HepG2 (cell line): ENCODE measurements at regions not wholly inside any gene's neighbourhood (a gene's known extent, or its start where the extent isn't known, plus 50 kb on each side); places are given as distances from the start of the nearest gene placed in this dataset.

ENCODE experiments used
- ATAC-seq: fragments of 200-7000 bp; cut with Tn5 transposase; 3 replicates; pipeline ENCODE4 v1.9.1; 2020; ENCODE audit warnings: mild to moderate bottlenecking, moderate library complexity
- BruUV-seq: library from RNA; stranded (reverse); fragments of 400-500 nt; replicated peaks from 2 replicates; lab custom pipeline; 2021; lab: Mats Ljungman, UMichigan
- CTCF ChIA-PET: fragments of 300-600 bp; formaldehyde crosslinking; extraction: SDS; loops from one replicate; lab custom pipeline; 2021; ENCODE audit warnings: low total read pairs, inconsistent platforms, low intra/inter-chr PET ratio; lab: Yijun Ruan, JAX
- POLR2A ChIA-PET: fragments of 350-600 bp; sonication (Branson Sonifier 250); formaldehyde crosslinking; loops from one replicate; lab custom pipeline; 2020; ENCODE audit warnings: antibody characterized with exemption, inconsistent platforms; lab: Yijun Ruan, JAX
- DNase-seq: peaks from one replicate; pipeline ENCODE4 v3.0.0-alpha.2; 2015; ENCODE audit warnings: low spot score
- FAIRE-seq: peaks from 3 replicates; lab custom pipeline; 2011; peaks lifted over from hg19 to GRCh38; lab: Jason Lieb, UNC
- H2AFZ ChIP-seq: one replicate; pipeline ENCODE4 v1.6.1; 2011; ENCODE audit warnings: low read length, inconsistent platforms
- H3K27ac ChIP-seq: fragments of 300-600 bp; 3 replicates; pipeline ENCODE4 v1.8.0; 2011; ENCODE audit warnings: mixed run types, mild to moderate bottlenecking, mixed read lengths, low read length, inconsistent platforms; ENCODE audit not compliant: insufficient read depth; ENCODE audit errors: extremely low read length
- H3K27me3 ChIP-seq, 2 experiments: fragments of 200-600 bp in 1 of 2; 2 replicates in 1 of 2; 3 replicates in 1 of 2; pipeline versions ENCODE4 v1.6.0 to v1.8.0; 2011; ENCODE audit warnings: low read length in 2 of 2, mild to moderate bottlenecking in 2 of 2, moderate library complexity in 2 of 2, inconsistent platforms in 1 of 2; ENCODE audit not compliant: insufficient read depth in 2 of 2, control insufficient read depth in 1 of 2
- H3K36me3 ChIP-seq, 2 experiments: fragments of 200-600 bp in 1 of 2; replicated peaks in 1 of 2; 2 replicates in 1 of 2; 3 replicates in 1 of 2; pipeline versions ENCODE4 v1.5.1 to v1.8.0; 2011; ENCODE audit warnings: low read length in 2 of 2, inconsistent platforms in 1 of 2; ENCODE audit not compliant: insufficient read depth in 2 of 2, control insufficient read depth in 1 of 2
- H3K4me1 ChIP-seq: 2 replicates; pipeline ENCODE4 v1.5.1; 2012; ENCODE audit warnings: low read length, inconsistent platforms; ENCODE audit not compliant: insufficient read depth
- H3K4me2 ChIP-seq: 2 replicates; pipeline ENCODE4 v1.6.0; 2011; ENCODE audit warnings: low read depth, low read length, inconsistent platforms
- H3K4me3 ChIP-seq, 3 experiments: fragments of 200-600 bp in 1 of 3; sonication (generic), shearing (Covaris generic) in 1 of 3; replicated peaks in 1 of 3; 2 replicates each; pipeline ENCODE4 v1.5.1; 2011 to 2016; ENCODE audit warnings: low read length in 3 of 3, inconsistent platforms in 2 of 3, low read depth in 2 of 3, mild to moderate bottlenecking in 2 of 3, control low read depth in 1 of 3, mixed read lengths in 1 of 3; ENCODE audit not compliant: insufficient read depth in 1 of 3
- H3K79me2 ChIP-seq: one replicate; pipeline ENCODE4 v1.6.1; 2011; ENCODE audit warnings: low read length, inconsistent platforms; ENCODE audit not compliant: insufficient read depth
- H3K9ac ChIP-seq: 2 replicates; pipeline ENCODE4 v1.6.0; 2011; ENCODE audit warnings: mild to moderate bottlenecking, low read depth, low read length, inconsistent platforms; ENCODE audit not compliant: insufficient read depth
- H3K9me3 ChIP-seq: 2 replicates; pipeline ENCODE4 v1.5.1; 2012; ENCODE audit warnings: mild to moderate bottlenecking, low read length
- H4K20me1 ChIP-seq: 2 replicates; pipeline ENCODE4 v1.6.0; 2011; ENCODE audit warnings: inconsistent platforms, mild to moderate bottlenecking, low read length, moderate library complexity; ENCODE audit not compliant: insufficient read depth
- ATF3 ChIP-seq: sonication (generic); formaldehyde crosslinking; IDR thresholded peaks from 2 replicates; pipeline ENCODE4 v1.4.0; 2020; ENCODE audit warnings: missing genetic modification reagents
- HNRNPH1 ChIP-seq: fragments of 200-400 bp; formaldehyde crosslinking; optimal IDR thresholded peaks from 2 replicates; pipeline ENCODE3; 2017; ENCODE audit warnings: mild to moderate bottlenecking, low read depth, low read length
- SKI ChIP-seq: fragments of 450-650 bp; IDR thresholded peaks from one replicate; pipeline ENCODE4 v1.6.1; 2018; ENCODE audit warnings: mild to moderate bottlenecking; ENCODE audit not compliant: partially characterized antibody
- ZNF234 ChIP-seq: sonication (generic); formaldehyde crosslinking; conservative IDR thresholded peaks from 2 replicates; pipeline ENCODE4 v1.5.1; 2020; ENCODE audit warnings: mild to moderate bottlenecking, missing genetic modification reagents
- ZNF280D ChIP-seq: sonication (generic); formaldehyde crosslinking; IDR thresholded peaks from 2 replicates; pipeline ENCODE4 v1.5.1; 2020; ENCODE audit warnings: mild to moderate bottlenecking, missing genetic modification reagents
- ZNF513 ChIP-seq: sonication (generic); formaldehyde crosslinking; conservative IDR thresholded peaks from 2 replicates; pipeline ENCODE4 v1.5.0; 2020; ENCODE audit warnings: missing genetic modification reagents
- ZNF652 ChIP-seq: IDR thresholded peaks from 2 replicates; pipeline ENCODE4 v1.6.1; 2016; ENCODE audit warnings: low read depth, borderline replicate concordance
- ZNF773 ChIP-seq: sonication (generic); formaldehyde crosslinking; IDR thresholded peaks from 2 replicates; pipeline ENCODE4 v1.4.0; 2020; ENCODE audit warnings: missing genetic modification reagents, borderline replicate concordance
- WGBS: methylation state at CpG from one replicate; pipeline ENCODE4 v1.1.6; 2017; ENCODE audit warnings: low lambda C conversion rate; 5-methylcytosine and 5-hydroxymethylcytosine counted together
- in situ Hi-C: cut with HindIII; loops from 2 replicates; pipeline ENCODE4 v1.10.0; 2017; ENCODE audit warnings: low pct_unique_long_range_greater_than_20kb; ENCODE audit not compliant: extremely low pct_ligation_motif_present
- intact Hi-C: fragments of 100-400 bp; cut with micrococcal nuclease; formaldehyde crosslinking; loops from one replicate; pipeline ENCODE4 v1.10.0; 2022; ENCODE audit not compliant: unreplicated experiment

- no peak for TF ChIP-seq ZNF513
- no peak for TF ChIP-seq ZNF234 (CRISPR knock-in tag)
- no peak for TF ChIP-seq ZNF773 (CRISPR knock-in tag)
- TF ChIP-seq ZNF652 = no peak
- no peak for TF ChIP-seq SKI
- TF ChIP-seq HNRNPH1 = no peak
Measured at GRCh38 chr22:27450448-27450847, 351.1 kb downstream of the MN1 start (continued).

- H3K27me3 ChIP-seq = no peaks in the 10 kb centered on the region
- ATAC-seq (no peak), DNase-seq (no peak), FAIRE-seq (no peak)
- ChIA-PET CTCF (no interaction called here), POLR2A (no interaction called here)
- H3K4me3 ChIP-seq = no peak overlapping the region
- WGBS = 3% methylated on average over 4 of the region's 4 CpGs
- intact Hi-C loops = no loop called here
- in situ Hi-C loops = no loop called here
- no peak overlapping the region for H3K9ac ChIP-seq
- no peak overlapping the region for H3K27ac ChIP-seq
- no peak overlapping the region for H2AFZ ChIP-seq
- H3K79me2 ChIP-seq = no peaks in the 10 kb centered on the region
- H4K20me1 ChIP-seq = no peaks in the 10 kb centered on the region
- no peaks in the 10 kb centered on the region for H3K4me1 ChIP-seq
- TF ChIP-seq ATF3 (CRISPR knock-in tag) = no peak
- TF ChIP-seq ZNF280D (CRISPR knock-in tag) = no peak
- H3K36me3 ChIP-seq = no peaks in the 10 kb centered on the region
- H3K4me2 ChIP-seq = no peak overlapping the region
- no TSS peak for BruUV-seq
- H3K9me3 ChIP-seq = no peaks in the 10 kb centered on the region
Measured at GRCh38 chr22:27452245-27452644, 349.3 kb downstream of the MN1 start.
